A549 (cell line): ENCODE measurements at regions not wholly inside any gene's neighbourhood (a gene's known extent, or its start where the extent isn't known, plus 50 kb on each side); places are given as distances from the start of the nearest gene placed in this dataset.

Experiments
- CBX8 ChIP-seq: fragments of 200-600 bp; sonication (generic); IDR thresholded peaks from 2 replicates; pipeline ENCODE4 v1.6.1; 2016
- CHD2 ChIP-seq: fragments of 150-350 bp; IDR thresholded peaks from 2 replicates; pipeline ENCODE4 v1.6.1; 2014; ENCODE audit warnings: low read length; ENCODE audit not compliant: partially characterized antibody
- CHD4 ChIP-seq: fragments of 200-600 bp; sonication (generic); IDR thresholded peaks from 2 replicates; pipeline ENCODE4 v1.6.1; 2016; ENCODE audit warnings: antibody characterized with exemption, mild to moderate bottlenecking, borderline replicate concordance
- ESRRA ChIP-seq: fragments of 150-350 bp; IDR thresholded peaks from 2 replicates; pipeline ENCODE4 v1.6.1; 2014; ENCODE audit warnings: mild to moderate bottlenecking, low read length, borderline replicate concordance
- HOXA7 ChIP-seq: fragments of 250-450 bp; sonication (Bioruptor Pico); IDR thresholded peaks from 2 replicates; pipeline ENCODE4 v1.5.0; 2020; ENCODE audit warnings: mild to moderate bottlenecking, moderate library complexity
- JUNB ChIP-seq: fragments of >200 bp; sonication (Bioruptor Twin); formaldehyde crosslinking; IDR thresholded peaks from 2 replicates; pipeline ENCODE4 v1.6.1; 2016
- POLR2A ChIP-seq: IDR thresholded peaks from 2 replicates; pipeline ENCODE4 v1.6.1; 2012; ENCODE audit warnings: mild to moderate bottlenecking, low read length
- POLR2AphosphoS2 ChIP-seq: conservative IDR thresholded peaks from 2 replicates; pipeline ENCODE4 v1.6.1; 2012; ENCODE audit warnings: low read length, improper control_type of control experiment, inconsistent platforms
- RNF2 ChIP-seq: fragments of 200-600 bp; sonication (generic); IDR thresholded peaks from 2 replicates; pipeline ENCODE4 v1.6.1; 2016; ENCODE audit warnings: low read depth, mild to moderate bottlenecking, antibody characterized with exemption, moderate library complexity, borderline replicate concordance
- SMC3 ChIP-seq: fragments of >200 bp; sonication (Bioruptor Twin); formaldehyde crosslinking; IDR thresholded peaks from 3 replicates; pipeline ENCODE4 v1.6.1; 2018; ENCODE audit warnings: inconsistent platforms
- TP53 ChIP-seq: fragments of 250-450 bp; sonication (Bioruptor Pico); IDR thresholded peaks from 2 replicates; pipeline ENCODE4 v1.5.0; 2021; ENCODE audit warnings: mild to moderate bottlenecking, moderate library complexity
- TF ChIP-seq, protein P1 (sequence below): fragments of >200 bp; sonication (Bioruptor Twin); formaldehyde crosslinking; IDR thresholded peaks from 3 replicates; pipeline ENCODE4 v1.5.1; 2016
- TF ChIP-seq, protein P2 (sequence below): fragments of 200-600 bp; sonication (generic); IDR thresholded peaks from 2 replicates; pipeline ENCODE4 v1.6.1; 2016; ENCODE audit warnings: antibody characterized with exemption, mild to moderate bottlenecking, moderate library complexity

DNA sequence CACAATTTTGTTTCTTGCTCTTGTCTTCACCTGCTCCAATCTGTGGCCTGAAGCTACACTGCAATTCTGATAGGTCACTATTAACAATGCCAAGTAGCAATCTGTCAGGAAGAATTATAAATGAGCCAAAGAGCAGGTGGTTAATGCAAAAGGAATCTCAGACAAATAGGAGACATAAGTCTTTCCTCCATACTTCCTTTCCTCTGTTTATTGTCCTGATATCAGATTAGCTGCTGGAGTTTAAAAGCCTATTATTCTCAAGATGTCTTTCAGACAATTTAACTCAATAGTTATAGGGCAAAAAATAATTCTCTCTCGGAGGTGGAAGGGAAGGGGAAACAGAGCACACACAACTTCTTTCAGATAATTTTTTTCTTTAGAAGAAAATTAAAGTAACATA is 491.6 kb downstream of the MFSD1 start:
- no peak for TF ChIP-seq HOXA7
- TF ChIP-seq, protein P1, sequence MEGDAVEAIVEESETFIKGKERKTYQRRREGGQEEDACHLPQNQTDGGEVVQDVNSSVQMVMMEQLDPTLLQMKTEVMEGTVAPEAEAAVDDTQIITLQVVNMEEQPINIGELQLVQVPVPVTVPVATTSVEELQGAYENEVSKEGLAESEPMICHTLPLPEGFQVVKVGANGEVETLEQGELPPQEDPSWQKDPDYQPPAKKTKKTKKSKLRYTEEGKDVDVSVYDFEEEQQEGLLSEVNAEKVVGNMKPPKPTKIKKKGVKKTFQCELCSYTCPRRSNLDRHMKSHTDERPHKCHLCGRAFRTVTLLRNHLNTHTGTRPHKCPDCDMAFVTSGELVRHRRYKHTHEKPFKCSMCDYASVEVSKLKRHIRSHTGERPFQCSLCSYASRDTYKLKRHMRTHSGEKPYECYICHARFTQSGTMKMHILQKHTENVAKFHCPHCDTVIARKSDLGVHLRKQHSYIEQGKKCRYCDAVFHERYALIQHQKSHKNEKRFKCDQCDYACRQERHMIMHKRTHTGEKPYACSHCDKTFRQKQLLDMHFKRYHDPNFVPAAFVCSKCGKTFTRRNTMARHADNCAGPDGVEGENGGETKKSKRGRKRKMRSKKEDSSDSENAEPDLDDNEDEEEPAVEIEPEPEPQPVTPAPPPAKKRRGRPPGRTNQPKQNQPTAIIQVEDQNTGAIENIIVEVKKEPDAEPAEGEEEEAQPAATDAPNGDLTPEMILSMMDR = no peak
- no peak for TF ChIP-seq CHD4
- TF ChIP-seq RNF2 = no peak
- TF ChIP-seq CHD2 = no peak
- TF ChIP-seq POLR2A = no peak
- no peak for TF ChIP-seq SMC3
- no peak for TF ChIP-seq TP53 (CRISPR knock-in tag)
- TF ChIP-seq JUNB = no peak
- TF ChIP-seq POLR2AphosphoS2 = no peak
- TF ChIP-seq ESRRA = no peak
- TF ChIP-seq CBX8 = no peak
- TF ChIP-seq, protein P2, sequence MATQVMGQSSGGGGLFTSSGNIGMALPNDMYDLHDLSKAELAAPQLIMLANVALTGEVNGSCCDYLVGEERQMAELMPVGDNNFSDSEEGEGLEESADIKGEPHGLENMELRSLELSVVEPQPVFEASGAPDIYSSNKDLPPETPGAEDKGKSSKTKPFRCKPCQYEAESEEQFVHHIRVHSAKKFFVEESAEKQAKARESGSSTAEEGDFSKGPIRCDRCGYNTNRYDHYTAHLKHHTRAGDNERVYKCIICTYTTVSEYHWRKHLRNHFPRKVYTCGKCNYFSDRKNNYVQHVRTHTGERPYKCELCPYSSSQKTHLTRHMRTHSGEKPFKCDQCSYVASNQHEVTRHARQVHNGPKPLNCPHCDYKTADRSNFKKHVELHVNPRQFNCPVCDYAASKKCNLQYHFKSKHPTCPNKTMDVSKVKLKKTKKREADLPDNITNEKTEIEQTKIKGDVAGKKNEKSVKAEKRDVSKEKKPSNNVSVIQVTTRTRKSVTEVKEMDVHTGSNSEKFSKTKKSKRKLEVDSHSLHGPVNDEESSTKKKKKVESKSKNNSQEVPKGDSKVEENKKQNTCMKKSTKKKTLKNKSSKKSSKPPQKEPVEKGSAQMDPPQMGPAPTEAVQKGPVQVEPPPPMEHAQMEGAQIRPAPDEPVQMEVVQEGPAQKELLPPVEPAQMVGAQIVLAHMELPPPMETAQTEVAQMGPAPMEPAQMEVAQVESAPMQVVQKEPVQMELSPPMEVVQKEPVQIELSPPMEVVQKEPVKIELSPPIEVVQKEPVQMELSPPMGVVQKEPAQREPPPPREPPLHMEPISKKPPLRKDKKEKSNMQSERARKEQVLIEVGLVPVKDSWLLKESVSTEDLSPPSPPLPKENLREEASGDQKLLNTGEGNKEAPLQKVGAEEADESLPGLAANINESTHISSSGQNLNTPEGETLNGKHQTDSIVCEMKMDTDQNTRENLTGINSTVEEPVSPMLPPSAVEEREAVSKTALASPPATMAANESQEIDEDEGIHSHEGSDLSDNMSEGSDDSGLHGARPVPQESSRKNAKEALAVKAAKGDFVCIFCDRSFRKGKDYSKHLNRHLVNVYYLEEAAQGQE = no peak
